ENCODE measurements at regions not wholly inside any gene's neighbourhood (a gene's known extent, or its start where the extent isn't known, plus 50 kb on each side); places are given as distances from the start of the nearest gene placed in this dataset.

DNA sequence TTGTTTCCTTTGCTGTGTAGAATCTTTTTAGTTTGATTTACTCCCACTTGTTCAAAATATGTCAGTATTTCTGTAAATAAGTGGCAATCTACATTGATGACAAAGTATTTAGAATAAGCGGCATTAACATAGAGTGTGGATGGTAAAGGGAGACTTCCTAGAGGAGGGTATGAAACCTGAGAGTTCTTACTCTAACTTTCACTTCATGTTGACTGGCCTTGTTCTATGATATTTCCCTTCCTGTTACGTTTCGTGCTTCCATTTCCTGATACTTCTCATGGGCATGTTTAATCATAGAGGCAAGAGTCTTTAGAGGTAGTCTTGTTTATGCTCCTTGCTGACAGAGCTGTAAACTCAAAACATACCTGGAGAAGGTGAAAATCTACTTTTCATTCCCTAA, 408.9 kb downstream of the GLUD2 start:
- ATAC-seq (no peak), DNase-seq (no peak)
- no peaks in the 10 kb centered on the region for H3K27me3 ChIP-seq (ENCODE audit: insufficient read depth in 3 of 3, low read length in 2 of 3)
- WGBS, 3 donors, result 47 to 57% (median 53%) methylated on average over 3 of the region's 3 CpGs
- H3K36me3 ChIP-seq (ENCODE audit: insufficient read depth in 1 of 2, low read depth in 1 of 2), result no peaks in the 10 kb centered on the region
- H3K4me1 ChIP-seq, result no peaks in the 10 kb centered on the region
- H3K9me3 ChIP-seq, result no peaks in the 10 kb centered on the region
- H3K27ac ChIP-seq, result no peak overlapping the region
- intact Hi-C loops (cut with DNase I), result no loop called here
- no peak overlapping the region for H3K4me3 ChIP-seq
- TF ChIP-seq, protein P1, sequence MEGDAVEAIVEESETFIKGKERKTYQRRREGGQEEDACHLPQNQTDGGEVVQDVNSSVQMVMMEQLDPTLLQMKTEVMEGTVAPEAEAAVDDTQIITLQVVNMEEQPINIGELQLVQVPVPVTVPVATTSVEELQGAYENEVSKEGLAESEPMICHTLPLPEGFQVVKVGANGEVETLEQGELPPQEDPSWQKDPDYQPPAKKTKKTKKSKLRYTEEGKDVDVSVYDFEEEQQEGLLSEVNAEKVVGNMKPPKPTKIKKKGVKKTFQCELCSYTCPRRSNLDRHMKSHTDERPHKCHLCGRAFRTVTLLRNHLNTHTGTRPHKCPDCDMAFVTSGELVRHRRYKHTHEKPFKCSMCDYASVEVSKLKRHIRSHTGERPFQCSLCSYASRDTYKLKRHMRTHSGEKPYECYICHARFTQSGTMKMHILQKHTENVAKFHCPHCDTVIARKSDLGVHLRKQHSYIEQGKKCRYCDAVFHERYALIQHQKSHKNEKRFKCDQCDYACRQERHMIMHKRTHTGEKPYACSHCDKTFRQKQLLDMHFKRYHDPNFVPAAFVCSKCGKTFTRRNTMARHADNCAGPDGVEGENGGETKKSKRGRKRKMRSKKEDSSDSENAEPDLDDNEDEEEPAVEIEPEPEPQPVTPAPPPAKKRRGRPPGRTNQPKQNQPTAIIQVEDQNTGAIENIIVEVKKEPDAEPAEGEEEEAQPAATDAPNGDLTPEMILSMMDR (IDR thresholded peaks at IDR 0.05), result no peak

DNA sequence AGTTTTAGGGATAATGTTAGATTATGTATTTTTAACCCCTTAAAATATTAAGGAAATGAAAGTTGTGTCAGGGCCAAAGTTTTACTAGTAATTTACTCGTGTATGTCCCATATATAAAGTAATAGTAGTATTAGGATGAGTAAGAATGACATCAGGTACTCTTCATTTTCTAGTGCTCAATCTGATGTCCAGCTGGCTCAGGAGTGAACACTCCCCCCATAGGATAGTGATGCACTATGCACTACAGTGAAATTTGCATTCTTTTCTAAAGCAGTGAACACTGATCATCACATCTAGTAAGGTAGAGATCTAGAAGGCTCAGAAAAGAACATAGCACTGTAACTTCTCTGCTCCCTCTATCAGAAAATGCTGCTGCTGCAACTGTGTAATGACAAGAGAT, 409.7 kb downstream of the GLUD2 start:
- H3K4me1 ChIP-seq, result no peaks in the 10 kb centered on the region
- no peak for DNase-seq
- H3K4me3 ChIP-seq, result no peak overlapping the region
- WGBS, 3 donors, result 39 to 56% (median 43%) methylated on average over 1 of the region's 1 CpG
- no peak overlapping the region for H3K27ac ChIP-seq
- TF ChIP-seq, protein P1 (IDR thresholded peaks at IDR 0.05), result no peak
- no peaks in the 10 kb centered on the region for H3K36me3 ChIP-seq (ENCODE audit: insufficient read depth in 1 of 2, low read depth in 1 of 2)
- H3K9me3 ChIP-seq, result no peaks in the 10 kb centered on the region
- no peaks in the 10 kb centered on the region for H3K27me3 ChIP-seq (ENCODE audit: insufficient read depth in 3 of 3, low read length in 2 of 3)
- ATAC-seq, result no peak
- intact Hi-C loops (cut with DNase I), result no loop called here

DNA sequence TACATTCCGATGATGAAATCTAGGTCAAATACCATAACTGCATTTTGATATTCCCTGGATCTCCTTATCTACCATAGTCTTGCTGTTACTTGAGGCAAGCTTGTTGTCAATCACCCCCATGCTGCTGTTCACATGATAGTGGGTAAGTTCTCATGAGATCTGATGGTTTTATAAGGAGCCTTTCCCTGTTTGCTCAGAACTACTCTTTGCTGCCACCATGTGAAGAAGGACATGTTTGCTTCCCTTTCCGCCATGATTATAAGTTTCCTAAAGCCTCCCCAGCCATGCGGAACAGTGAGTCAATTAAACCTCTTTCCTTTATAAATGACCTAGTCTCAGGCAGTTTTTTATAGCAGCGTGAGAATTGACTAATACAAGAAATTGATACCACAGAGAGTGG, 432.0 kb downstream of the GLUD2 start:
- Histone ChIP-seq H3K4me3 (no peak overlapping the region), H3K4me1 (no peaks in the 10 kb centered on the region), H3K27ac (no peak overlapping the region), H3K9me3 (no peaks in the 10 kb centered on the region), H3K27me3 (ENCODE audit: insufficient read depth in 3 of 3, low read length in 2 of 3) (no peaks in the 10 kb centered on the region), H3K36me3 (ENCODE audit: insufficient read depth in 1 of 2, low read depth in 1 of 2) (no peaks in the 10 kb centered on the region)
- WGBS, 3 donors, result 50 to 85% (median 67%) methylated on average over 4 of the region's 4 CpGs
- intact Hi-C loops (cut with DNase I), result no loop called here
- TF ChIP-seq, protein P1 (IDR thresholded peaks at IDR 0.05), result no peak
- DNase-seq (no peak), ATAC-seq (no peak)

DNA sequence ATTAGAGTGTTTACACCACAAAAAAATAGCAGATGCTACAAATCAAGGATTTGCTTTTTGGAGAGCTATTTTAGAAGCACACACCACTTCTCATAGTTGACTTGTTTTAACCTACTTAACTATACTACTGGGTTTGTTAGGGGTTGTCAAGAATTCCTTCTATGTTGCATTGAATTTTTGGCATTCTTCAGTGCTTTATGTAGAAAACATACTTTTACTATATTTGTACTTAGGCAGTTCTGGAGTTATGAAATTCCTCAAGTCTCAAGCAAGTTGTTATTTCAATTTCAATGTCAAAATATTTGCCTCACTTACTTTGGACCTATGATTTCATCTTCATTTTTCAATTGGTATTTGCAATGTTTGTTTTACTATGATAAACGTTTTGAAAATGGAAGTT, 449.6 kb downstream of the GLUD2 start:
- H3K27me3 ChIP-seq (ENCODE audit: insufficient read depth in 3 of 3, low read length in 2 of 3), result no peaks in the 10 kb centered on the region
- no peak for ATAC-seq
- H3K4me1 ChIP-seq, result no peaks in the 10 kb centered on the region
- no peak for DNase-seq
- H3K27ac ChIP-seq, result no peak overlapping the region
- no peak overlapping the region for H3K4me3 ChIP-seq
- intact Hi-C loops (cut with DNase I), result no loop called here
- 8 to 27% (median 24%) methylated on average over 1 of the region's 1 CpG for WGBS, 3 donors
- H3K36me3 ChIP-seq (ENCODE audit: insufficient read depth in 1 of 2, low read depth in 1 of 2), result no peaks in the 10 kb centered on the region
- H3K9me3 ChIP-seq, result no peaks in the 10 kb centered on the region
- TF ChIP-seq, protein P1 (IDR thresholded peaks at IDR 0.05), result no peak

DNA sequence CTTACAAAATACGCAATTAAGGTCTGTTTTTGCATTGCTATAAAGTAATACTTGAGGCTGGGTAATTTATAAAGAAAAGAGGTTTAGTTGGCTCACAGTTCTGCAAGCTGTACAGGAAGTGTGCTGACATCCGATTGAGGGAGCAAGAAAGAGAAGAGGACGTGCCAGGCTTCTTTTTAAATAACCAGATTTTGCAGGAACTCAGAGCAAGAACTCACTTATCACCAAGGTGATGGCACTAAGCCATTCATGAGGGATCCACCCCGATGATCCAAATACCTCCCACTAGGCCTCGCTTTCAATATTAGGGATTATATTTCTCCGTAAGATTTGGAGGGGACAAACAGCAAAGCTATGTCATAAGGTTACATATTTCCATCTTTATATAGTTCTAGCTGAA, 456.7 kb downstream of the GLUD2 start:
- WGBS, 3 donors, result 51 to 70% (median 57%) methylated on average over 6 of the region's 6 CpGs

More for the DNA sequence above, 456.7 kb downstream of the GLUD2 start:
- Histone ChIP-seq H3K27ac (no peak overlapping the region), H3K27me3 (ENCODE audit: insufficient read depth in 3 of 3, low read length in 2 of 3) (no peaks in the 10 kb centered on the region), H3K4me3 (no peak overlapping the region), H3K4me1 (no peaks in the 10 kb centered on the region), H3K9me3 (no peaks in the 10 kb centered on the region), H3K36me3 (ENCODE audit: insufficient read depth in 1 of 2, low read depth in 1 of 2) (no peaks in the 10 kb centered on the region)
- intact Hi-C loops (cut with DNase I), result no loop called here
- TF ChIP-seq, protein P1 (IDR thresholded peaks at IDR 0.05), result no peak
- no peak for ATAC-seq
- no peak for DNase-seq
